ENCODE measurements at regions not wholly inside any gene's neighbourhood (a gene's known extent, or its start where the extent isn't known, plus 50 kb on each side); places are given as distances from the start of the nearest gene placed in this dataset.

DNA sequence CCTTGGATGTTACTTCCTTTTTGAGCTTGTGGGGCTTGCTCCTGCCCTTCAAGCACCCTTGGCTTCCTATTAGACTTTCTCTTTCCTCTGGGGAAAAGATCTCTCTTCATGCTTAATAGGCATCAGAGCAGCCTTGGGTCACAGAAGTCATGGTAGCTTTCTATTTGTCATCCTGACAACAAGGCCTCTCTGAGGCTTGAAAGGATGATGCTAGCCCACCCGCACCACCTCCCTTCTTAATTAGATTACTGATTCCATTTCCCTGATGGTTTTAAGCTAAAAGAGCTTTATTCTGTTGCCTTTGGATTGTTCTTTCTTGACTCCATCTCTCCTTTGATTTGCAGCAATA lies 435.5 kb upstream of the TPM1 start (continued):
- TF ChIP-seq, protein P1, sequence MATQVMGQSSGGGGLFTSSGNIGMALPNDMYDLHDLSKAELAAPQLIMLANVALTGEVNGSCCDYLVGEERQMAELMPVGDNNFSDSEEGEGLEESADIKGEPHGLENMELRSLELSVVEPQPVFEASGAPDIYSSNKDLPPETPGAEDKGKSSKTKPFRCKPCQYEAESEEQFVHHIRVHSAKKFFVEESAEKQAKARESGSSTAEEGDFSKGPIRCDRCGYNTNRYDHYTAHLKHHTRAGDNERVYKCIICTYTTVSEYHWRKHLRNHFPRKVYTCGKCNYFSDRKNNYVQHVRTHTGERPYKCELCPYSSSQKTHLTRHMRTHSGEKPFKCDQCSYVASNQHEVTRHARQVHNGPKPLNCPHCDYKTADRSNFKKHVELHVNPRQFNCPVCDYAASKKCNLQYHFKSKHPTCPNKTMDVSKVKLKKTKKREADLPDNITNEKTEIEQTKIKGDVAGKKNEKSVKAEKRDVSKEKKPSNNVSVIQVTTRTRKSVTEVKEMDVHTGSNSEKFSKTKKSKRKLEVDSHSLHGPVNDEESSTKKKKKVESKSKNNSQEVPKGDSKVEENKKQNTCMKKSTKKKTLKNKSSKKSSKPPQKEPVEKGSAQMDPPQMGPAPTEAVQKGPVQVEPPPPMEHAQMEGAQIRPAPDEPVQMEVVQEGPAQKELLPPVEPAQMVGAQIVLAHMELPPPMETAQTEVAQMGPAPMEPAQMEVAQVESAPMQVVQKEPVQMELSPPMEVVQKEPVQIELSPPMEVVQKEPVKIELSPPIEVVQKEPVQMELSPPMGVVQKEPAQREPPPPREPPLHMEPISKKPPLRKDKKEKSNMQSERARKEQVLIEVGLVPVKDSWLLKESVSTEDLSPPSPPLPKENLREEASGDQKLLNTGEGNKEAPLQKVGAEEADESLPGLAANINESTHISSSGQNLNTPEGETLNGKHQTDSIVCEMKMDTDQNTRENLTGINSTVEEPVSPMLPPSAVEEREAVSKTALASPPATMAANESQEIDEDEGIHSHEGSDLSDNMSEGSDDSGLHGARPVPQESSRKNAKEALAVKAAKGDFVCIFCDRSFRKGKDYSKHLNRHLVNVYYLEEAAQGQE (IDR thresholded peaks at IDR 0.05): no peak
- TF ChIP-seq RAD21 (IDR thresholded peaks at IDR 0.05): no peak
- no peak for TF ChIP-seq NR2F2 (IDR thresholded peaks at IDR 0.05)
- no peak for TF ChIP-seq JUND (IDR thresholded peaks at IDR 0.05)
- no peak for TF ChIP-seq HNF4G (IDR thresholded peaks at IDR 0.05)
- TF ChIP-seq YY1 (IDR thresholded peaks at IDR 0.05): no peak
- TF ChIP-seq, protein P2, sequence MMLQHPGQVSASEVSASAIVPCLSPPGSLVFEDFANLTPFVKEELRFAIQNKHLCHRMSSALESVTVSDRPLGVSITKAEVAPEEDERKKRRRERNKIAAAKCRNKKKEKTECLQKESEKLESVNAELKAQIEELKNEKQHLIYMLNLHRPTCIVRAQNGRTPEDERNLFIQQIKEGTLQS (IDR thresholded peaks at IDR 0.05): no peak
- no peak for TF ChIP-seq TAF1 (conservative IDR thresholded peaks at IDR 0.05)
- no peak for TF ChIP-seq HNF4A (conservative IDR thresholded peaks at IDR 0.05)
- no peak for TF ChIP-seq FOXA1 (IDR thresholded peaks at IDR 0.05)
- TF ChIP-seq GABPA (IDR thresholded peaks at IDR 0.05 in 1 of 2, conservative IDR thresholded peaks at IDR 0.05 in 1 of 2): no peak
- TF ChIP-seq, protein P3, sequence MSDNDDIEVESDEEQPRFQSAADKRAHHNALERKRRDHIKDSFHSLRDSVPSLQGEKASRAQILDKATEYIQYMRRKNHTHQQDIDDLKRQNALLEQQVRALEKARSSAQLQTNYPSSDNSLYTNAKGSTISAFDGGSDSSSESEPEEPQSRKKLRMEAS (IDR thresholded peaks at IDR 0.05): no peak

DNA sequence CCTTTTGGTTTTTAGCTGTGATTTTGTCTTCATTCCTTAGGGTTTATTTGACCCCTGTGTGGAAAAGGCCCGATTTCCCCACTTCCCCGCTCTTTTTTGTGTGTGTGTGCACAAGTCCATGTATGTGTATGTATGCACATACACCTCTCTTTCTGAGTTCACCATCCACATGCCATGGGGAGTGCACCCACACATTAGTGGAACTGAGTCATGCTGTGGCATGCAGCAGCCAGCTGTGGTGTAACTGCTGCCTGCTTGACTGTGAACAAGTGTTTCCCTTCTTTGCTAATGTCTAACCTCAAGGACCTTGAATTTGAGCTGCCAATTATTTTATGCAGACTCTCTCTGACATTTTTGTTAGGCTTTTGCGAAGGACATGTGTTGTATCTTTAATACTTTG lies 434.9 kb upstream of the TPM1 start:
- H3K36me3 ChIP-seq (ENCODE audit: control insufficient read depth in 4 of 4, insufficient read depth in 3 of 4, low read depth in 1 of 4, low read length in 3 of 4): no peaks in the 10 kb centered on the region
- H3K4me3 ChIP-seq (ENCODE audit: low read depth in 1 of 3, low read length in 3 of 3): no peak overlapping the region
- TF ChIP-seq TAF1 (conservative IDR thresholded peaks at IDR 0.05) (no peak), FOXA2 (IDR thresholded peaks at IDR 0.05) (no peak), RXRA (IDR thresholded peaks at IDR 0.05) (no peak), NR2F2 (IDR thresholded peaks at IDR 0.05) (no peak), RAD21 (IDR thresholded peaks at IDR 0.05) (no peak), FOXA1 (IDR thresholded peaks at IDR 0.05) (no peak), HNF4A (conservative IDR thresholded peaks at IDR 0.05) (no peak), HNF4G (IDR thresholded peaks at IDR 0.05) (no peak), JUND (IDR thresholded peaks at IDR 0.05) (no peak), SP1 (IDR thresholded peaks at IDR 0.05) (no peak), EGR1 (IDR thresholded peaks at IDR 0.05; ENCODE audit: low read depth in 2 of 2) (no peak), YY1 (IDR thresholded peaks at IDR 0.05) (no peak), GABPA (IDR thresholded peaks at IDR 0.05 in 1 of 2, conservative IDR thresholded peaks at IDR 0.05 in 1 of 2) (no peak)
- TF ChIP-seq, protein P4, sequence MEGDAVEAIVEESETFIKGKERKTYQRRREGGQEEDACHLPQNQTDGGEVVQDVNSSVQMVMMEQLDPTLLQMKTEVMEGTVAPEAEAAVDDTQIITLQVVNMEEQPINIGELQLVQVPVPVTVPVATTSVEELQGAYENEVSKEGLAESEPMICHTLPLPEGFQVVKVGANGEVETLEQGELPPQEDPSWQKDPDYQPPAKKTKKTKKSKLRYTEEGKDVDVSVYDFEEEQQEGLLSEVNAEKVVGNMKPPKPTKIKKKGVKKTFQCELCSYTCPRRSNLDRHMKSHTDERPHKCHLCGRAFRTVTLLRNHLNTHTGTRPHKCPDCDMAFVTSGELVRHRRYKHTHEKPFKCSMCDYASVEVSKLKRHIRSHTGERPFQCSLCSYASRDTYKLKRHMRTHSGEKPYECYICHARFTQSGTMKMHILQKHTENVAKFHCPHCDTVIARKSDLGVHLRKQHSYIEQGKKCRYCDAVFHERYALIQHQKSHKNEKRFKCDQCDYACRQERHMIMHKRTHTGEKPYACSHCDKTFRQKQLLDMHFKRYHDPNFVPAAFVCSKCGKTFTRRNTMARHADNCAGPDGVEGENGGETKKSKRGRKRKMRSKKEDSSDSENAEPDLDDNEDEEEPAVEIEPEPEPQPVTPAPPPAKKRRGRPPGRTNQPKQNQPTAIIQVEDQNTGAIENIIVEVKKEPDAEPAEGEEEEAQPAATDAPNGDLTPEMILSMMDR (IDR thresholded peaks at IDR 0.05; ENCODE audit: low read depth, low read length, missing input control): no peak
- TF ChIP-seq, protein P1 (IDR thresholded peaks at IDR 0.05): no peak
- TF ChIP-seq, protein P3 (IDR thresholded peaks at IDR 0.05): no peak
- TF ChIP-seq, protein P2 (IDR thresholded peaks at IDR 0.05): no peak
- TF ChIP-seq, protein P5, sequence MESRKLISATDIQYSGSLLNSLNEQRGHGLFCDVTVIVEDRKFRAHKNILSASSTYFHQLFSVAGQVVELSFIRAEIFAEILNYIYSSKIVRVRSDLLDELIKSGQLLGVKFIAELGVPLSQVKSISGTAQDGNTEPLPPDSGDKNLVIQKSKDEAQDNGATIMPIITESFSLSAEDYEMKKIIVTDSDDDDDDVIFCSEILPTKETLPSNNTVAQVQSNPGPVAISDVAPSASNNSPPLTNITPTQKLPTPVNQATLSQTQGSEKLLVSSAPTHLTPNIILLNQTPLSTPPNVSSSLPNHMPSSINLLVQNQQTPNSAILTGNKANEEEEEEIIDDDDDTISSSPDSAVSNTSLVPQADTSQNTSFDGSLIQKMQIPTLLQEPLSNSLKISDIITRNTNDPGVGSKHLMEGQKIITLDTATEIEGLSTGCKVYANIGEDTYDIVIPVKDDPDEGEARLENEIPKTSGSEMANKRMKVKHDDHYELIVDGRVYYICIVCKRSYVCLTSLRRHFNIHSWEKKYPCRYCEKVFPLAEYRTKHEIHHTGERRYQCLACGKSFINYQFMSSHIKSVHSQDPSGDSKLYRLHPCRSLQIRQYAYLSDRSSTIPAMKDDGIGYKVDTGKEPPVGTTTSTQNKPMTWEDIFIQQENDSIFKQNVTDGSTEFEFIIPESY (IDR thresholded peaks at IDR 0.05): no peak
- WGBS: 98% methylated on average over 3 of the region's 3 CpGs
- no peaks in the 10 kb centered on the region for H3K27me3 ChIP-seq (ENCODE audit: control insufficient read depth in 4 of 4, insufficient read depth in 4 of 4, low read length in 3 of 4)
- no peak for DNase-seq (ENCODE audit: low spot score)
- H3K4me1 ChIP-seq (ENCODE audit: control insufficient read depth in 4 of 4, insufficient read depth in 4 of 4, low read length in 3 of 4): peaks cover 2 to 18% (median 15%) of the 10 kb centered on the region in 4 donors
- H3K9me3 ChIP-seq (ENCODE audit: control insufficient read depth in 4 of 4, low read length in 3 of 4): no peaks in the 10 kb centered on the region
- H3K27ac ChIP-seq (ENCODE audit: low read depth in 1 of 2, low read length in 2 of 2): no peak overlapping the region
- H3K9ac ChIP-seq (ENCODE audit: low read depth in 1 of 2, low read length in 2 of 2): no peak overlapping the region

Data from liver (tissue), 8 donors.